Activated CD4-positive, alpha-beta T cell treated with anti-CD3 and anti-CD28 coated beads for 48 hours (primary cell): ENCODE measurements at regions not wholly inside any gene's neighbourhood (a gene's known extent, or its start where the extent isn't known, plus 50 kb on each side); places are given as distances from the start of the nearest gene placed in this dataset.
"Not testable (repeated sequence)": the region's sequence is repeated elsewhere in the genome, so short reads cannot be mapped to it uniquely, and the experiment has no call there.

Experiments used
- DNase-seq: peaks from one replicate; pipeline ENCODE4 v3.0.0-alpha.2; 2020

GRCh38 chr5:63306909-63307308 is 655.3 kb downstream of the HTR1A start:
- DNase-seq: no peak

DNA sequence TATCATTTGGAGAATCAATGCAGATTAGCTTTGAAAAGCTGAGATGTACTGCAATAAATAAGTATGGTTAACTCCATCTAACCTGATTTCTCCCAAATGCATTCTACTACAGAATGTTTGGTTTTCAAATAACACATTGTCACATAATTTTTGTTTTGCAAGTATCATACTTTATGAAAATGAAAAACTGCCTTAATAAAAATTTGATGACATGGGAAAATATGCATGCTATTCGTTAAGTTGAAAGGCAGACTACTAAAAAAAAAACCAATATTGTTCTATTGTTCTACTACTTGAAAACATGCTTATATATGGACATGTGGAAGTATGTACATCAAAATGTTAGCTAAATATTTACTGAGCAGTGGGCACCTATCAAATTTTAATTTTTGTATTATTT is 668.9 kb downstream of the HTR1A start:
- no peak for DNase-seq

GRCh38 chr5:63286724-63287123 is 675.5 kb downstream of the HTR1A start:
- no peak for DNase-seq

GRCh38 chr5:63263411-63263810 is 684.8 kb downstream of the LRRC70 start:
- no peak for DNase-seq

GRCh38 chr5:63262185-63262981 is 683.8 kb downstream of the LRRC70 start:
- no peak for DNase-seq

DNA sequence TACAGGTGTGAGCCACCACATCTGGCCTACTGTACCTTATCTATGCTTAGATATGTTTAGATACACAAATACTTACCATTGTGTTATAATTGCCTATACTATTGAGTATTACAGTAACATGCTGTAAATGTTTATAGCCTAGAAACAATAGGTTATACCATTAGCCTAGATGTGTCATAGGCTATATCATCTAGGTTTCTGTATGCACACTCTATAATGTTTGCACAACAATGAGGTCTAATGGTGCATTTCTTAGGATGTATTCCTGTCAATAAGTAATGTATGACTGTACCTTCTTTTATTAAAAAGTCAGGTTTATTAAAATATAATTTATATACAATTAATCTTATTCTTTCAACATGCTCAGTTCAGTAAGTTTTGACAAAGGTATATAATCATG is 683.1 kb downstream of the LRRC70 start:
- no peak for DNase-seq

GRCh38 chr5:63255594-63255993 is 677.0 kb downstream of the LRRC70 start:
- DNase-seq: no peak

GRCh38 chr5:63250939-63251338 is 672.3 kb downstream of the LRRC70 start:
- no peak for DNase-seq

DNA sequence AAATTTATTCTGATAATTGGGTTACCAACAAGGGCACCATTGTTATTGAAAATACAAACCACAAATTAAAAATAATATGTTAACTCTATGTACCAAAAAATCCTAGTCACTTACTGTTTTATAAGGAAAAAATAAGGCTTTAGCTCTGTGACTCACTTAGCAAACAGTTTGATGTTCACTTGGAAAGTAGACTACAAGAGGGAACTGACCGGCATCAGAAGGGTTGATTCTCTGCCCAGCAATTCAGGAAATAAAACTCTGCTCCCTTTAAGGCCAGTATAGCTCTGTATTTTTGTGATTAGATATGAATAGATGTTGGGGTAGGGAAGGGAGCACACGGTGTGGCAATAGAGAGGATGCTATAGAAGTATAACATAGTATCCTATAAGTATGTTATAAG is 671.3 kb downstream of the LRRC70 start:
- DNase-seq: no peak

DNA sequence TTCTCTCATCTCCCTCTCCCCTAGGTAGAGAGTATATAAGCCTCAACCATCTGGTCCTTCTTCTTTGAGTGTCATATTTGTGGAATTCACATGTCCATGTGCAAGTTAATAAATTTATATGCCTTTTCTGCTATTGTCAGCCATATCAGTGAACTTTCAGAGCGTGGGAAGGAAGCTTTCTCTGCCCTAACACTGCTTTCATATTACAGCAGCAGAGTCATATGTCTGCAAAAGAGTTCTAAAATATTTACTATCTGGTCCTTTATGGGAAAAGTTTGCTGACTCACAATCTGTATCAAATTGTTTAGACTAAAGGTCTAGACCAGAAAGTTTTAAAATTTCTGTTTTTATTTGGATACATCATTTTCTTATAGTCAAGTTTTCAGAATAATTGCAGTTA is 669.0 kb downstream of the LRRC70 start:
- no peak for DNase-seq

DNA sequence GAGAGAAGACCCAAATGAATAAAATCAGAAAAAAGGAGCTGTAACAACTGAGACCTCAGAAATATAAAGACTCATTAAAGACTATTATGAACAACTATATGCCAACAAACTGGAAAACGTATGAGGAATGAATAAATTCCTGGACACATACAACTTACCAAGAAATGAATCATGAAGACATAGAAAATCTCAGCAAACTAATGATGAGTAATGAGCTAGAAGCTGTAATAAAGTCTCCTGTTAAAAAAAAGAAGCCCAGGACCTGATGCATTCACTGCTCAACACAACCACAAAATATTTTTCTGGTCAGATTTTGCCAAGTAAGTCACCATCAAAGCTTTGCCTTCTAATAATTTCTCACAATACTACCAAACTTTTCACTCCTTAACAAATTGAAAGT is 666.7 kb downstream of the LRRC70 start:
- no peak for DNase-seq

- no peak for DNase-seq
Observed at GRCh38 chr5:63240063-63240755, 661.6 kb downstream of the LRRC70 start.

- DNase-seq: no peak
Observed at GRCh38 chr5:63233911-63234310, 655.3 kb downstream of the LRRC70 start.

DNA sequence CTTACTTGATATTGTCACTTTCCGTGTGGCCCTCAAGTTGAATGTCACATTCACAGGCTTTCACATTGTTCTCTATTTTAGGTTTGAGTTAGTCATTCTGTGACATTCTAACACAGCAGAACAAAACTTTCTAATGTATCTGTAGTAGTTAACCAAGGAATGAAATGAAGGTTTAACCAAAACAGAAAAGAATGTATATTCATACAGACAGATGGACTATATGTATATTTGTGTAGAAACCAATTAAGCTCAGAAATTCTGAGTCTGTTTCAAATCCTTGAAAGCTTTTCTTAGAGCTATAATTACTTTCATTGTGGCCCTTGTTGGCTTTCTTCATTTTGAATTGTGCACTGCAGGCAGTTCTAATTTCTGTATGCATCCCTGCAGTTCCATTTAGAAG is 654.7 kb downstream of the LRRC70 start:
- no peak for DNase-seq

- DNase-seq: no peak
Observed at GRCh38 chr5:63230754-63231153, 652.1 kb downstream of the LRRC70 start.

GRCh38 chr5:63228154-63228553 is 649.5 kb downstream of the LRRC70 start:
- DNase-seq: no peak

DNA sequence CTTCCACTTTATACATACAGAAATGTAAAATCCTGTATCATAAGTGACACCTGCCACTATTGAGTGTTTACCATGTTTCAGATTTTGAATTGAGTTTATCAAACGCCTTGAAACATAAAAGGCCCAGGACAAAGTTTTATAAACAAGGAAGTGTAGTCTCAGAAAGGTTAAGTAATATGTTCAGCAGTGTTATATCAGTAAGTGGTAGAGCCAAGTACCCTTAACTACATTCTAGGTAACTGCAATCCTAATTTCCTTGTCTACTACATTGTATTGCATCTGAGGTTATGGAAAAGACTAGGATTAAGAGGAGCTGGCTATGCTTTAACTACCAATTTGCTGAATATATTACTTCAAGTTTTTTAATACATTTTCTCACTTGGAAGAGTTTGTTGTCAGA is 641.6 kb downstream of the LRRC70 start:
- no peak for DNase-seq

DNA sequence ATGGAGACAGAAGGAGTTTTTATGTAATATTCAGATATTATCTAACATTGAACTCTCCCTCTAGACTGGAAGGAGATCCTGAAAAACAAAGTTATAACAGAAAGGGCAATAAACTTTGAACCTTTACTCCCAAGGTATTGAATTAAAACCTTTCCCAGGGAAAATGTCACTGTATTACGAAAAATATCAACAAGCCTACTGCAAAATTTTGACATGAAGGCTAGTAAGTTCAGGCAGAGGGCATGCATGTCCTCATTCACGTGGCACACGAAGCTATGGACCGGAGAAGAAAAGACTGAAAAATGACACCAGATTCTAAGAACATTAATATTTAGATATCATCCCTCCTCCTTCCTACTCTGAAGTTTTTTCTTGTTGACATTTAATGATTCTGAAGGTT is 638.8 kb downstream of the LRRC70 start:
- DNase-seq: no peak

DNA sequence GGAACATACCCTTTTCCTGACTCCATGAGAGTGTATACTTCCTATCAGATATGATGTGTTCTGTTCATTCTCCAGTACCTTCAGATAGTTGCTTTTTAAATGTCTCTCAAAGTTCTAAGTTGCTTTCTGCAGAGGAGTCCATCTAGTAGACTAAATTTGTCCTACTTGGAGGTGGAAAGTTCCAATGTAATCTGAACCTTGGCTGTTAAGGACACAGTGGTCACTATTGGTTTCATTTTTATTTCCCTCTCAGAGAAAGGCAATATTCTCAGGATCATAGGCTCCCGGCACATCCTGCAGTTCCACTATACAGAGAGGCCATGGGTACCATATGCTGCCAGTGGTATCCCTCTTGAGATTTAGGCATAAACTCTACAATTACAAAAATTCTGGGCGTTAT is 634.6 kb downstream of the LRRC70 start:
- DNase-seq: no peak

GRCh38 chr5:63211448-63212132 is 633.0 kb downstream of the LRRC70 start:
- DNase-seq: no peak

DNA sequence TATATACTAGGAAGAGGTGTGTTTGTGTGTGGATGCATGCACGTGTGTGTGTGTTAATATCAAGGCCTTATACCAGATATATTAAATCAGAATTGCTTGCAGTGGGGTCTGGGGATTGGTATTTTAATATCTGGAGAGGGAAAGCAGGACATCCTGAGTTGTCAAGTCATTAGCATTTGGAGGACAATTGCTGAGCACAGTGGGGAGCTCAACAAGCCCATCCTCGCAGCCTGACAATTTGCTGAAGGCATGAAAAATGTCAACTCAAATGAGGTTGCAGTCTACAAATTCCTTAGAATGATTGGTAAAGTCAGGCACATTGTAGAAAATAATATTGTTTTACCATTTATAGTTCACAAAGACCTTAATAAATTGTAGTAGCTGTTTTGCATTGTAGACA is 627.4 kb downstream of the LRRC70 start:
- DNase-seq: no peak

DNA sequence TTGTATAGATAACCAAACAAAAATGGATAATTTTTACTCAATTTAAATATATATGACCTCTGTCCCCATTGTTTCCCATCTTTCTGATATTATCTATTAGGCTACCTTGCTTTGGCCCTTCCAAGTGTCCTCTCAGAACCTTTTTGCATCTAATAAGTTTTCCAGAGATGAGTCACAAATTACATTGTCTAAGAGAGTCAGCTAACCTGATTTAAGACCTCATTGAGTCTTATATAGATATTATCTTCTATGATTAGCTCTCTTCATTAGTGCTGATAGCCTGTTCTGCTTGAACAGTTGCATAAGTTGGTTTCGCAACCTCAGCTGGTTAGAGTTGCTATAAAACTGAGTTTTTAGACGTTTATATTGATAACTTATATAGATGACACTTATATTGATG is 623.1 kb downstream of the LRRC70 start:
- DNase-seq: no peak

- DNase-seq: no peak
Observed at GRCh38 chr5:63194126-63194525, 615.5 kb downstream of the LRRC70 start.

DNA sequence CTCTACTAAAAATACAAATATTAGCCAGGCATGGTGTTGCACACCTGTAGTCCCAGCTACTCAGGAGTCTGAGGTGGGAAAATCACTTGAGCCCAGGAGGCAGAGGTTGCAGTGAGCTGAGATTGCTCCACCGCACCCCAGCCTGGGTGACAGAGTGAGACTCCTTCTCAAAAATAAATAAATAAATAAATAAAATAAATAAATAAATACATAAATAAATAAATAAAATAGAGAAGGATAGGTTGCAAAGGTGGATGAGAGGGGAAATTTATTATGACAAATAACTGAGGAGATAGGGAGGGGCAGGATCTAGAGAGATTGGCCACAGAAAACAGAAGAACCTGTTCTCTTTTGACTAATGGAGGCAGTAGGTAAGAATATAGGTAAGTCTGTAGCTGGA is 601.6 kb downstream of the LRRC70 start:
- not testable (repeated sequence) for DNase-seq
